ENCODE measurements at regions not wholly inside any gene's neighbourhood (a gene's known extent, or its start where the extent isn't known, plus 50 kb on each side); places are given as distances from the start of the nearest gene placed in this dataset.
A peak's percentile ranks its signal among the peaks of the same experiment; 100 is the strongest.

DNA sequence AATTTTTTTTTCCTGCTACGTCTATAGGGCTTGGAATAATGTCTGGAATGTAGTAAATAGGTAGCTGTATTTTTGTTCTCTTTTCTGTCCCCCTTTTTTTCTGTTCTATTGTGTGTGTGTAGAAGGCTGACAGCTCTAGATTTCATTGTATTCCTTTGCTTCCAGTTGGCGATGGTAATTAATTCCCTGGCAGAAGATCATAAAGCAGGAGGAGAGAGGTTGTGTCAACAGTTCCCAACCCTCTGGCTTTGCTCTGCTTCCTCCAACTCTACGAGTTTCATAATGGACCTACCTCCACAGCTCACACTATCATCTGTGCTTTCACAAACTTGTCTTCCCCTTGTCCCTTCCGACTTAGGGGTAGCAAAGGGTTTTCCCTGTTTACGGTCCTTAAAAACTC is 117.9 kb upstream of the CDH18 start:
- no peak for DNase-seq

- DNase-seq: no peak
These were observed 114.3 kb upstream of the CDH18 start for GRCh38 chr5:20102293-20102692.

DNA sequence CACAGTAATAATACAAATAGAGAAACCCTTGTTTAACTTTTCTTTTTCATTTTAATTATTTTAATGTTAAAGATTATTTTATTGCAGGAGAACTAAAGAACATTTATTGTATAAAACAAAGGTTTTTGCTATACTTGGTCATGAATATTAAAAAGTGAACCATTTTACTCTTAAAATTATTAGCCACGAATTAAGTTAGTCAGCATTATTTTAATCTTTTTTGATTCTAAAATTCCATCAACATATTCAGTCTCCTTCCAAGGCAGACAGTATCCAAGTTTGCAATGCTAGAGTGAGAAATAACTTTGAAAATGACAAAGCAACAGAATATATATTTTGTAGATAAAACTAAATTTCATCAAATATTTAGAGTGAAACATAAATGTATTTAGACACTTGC is 110.7 kb upstream of the CDH18 start:
- DNase-seq: no peak

GRCh38 chr5:20088361-20088760 is 100.4 kb upstream of the CDH18 start:
- DNase-seq: no peak

DNA sequence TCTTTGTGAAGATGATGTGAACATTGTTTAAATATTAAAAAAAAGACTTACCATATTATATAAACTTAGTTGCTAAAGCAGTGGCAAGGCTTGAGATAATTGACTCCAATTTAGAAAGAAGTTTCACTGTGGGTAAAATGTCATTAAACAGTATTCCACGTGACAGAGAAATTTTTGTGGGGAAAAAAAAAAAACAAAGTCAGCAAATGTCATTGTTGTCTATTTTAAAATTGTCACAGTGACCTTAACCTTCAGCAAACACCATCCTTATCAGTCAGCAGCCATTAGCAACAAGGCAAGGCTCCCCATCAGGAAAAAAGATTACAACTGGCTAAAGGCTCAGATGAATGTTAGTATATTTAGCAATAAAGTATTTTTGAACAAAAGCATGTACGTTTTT is 99.3 kb upstream of the CDH18 start:
- DNase-seq: no peak

- DNase-seq: no peak
These were observed 89.2 kb upstream of the CDH18 start for GRCh38 chr5:20077186-20077585.

DNA sequence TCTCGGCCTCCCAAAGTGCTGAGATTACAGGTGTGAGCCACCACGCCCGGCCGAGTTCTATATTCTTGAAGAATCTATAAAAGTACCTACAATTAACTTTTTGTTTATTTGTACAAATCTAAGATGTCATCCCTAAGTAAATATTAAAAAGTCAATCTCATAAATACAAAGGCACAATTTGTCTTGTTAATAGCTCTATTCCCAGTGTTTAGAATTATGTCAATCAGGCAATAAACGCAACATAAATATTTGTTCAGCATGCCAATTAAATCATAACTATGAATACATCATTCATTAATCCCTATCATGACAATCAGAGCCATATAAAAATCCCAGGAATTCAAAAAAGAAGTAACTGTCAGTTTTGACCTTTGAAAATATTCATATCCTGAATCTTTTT is 68.9 kb upstream of the CDH18 start:
- DNase-seq: no peak

DNA sequence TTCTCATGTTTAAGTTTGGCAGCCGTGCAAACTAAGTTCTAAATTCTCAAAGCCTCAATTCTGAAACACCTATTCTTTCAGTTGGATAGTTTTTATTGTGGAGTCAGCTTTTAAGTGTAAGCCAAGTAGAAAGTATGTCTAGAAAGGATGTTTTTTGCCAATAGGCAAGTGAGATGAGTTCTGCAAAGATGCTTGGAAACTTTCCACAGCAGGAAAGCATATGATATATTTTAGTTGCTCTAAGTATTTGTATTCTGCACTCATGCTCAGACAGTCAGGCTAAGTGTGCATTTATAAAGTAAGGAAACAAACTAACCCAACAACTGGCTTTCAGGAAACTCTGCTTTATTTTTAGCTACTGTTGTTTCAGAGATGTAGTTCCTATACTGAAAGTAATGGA is 67.3 kb upstream of the CDH18 start:
- no peak for DNase-seq

- DNase-seq: no peak
These were observed 62.3 kb upstream of the CDH18 start for GRCh38 chr5:20050262-20050661.

DNA sequence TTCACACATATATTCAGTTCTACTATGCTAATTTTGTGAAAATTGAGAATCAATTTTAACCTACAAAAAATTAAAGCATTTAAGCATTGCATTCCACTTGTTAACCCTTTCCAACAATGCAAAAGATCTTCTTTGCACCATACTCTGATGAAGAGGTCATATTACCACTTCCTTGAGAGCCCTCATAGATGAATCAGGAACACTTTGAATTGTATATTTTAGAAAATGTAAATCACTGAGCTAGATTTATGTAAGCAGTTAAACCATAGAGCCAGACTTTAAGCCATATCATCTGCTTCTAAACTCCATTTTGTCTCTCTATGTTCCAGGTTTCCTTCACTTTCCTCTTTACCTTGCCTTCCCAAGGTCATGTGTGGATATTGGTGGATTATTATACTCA is 56.5 kb upstream of the CDH18 start:
- no peak for DNase-seq

- DNase-seq: no peak
These were observed 53.6 kb upstream of the CDH18 start for GRCh38 chr5:20041326-20042274.

DNA sequence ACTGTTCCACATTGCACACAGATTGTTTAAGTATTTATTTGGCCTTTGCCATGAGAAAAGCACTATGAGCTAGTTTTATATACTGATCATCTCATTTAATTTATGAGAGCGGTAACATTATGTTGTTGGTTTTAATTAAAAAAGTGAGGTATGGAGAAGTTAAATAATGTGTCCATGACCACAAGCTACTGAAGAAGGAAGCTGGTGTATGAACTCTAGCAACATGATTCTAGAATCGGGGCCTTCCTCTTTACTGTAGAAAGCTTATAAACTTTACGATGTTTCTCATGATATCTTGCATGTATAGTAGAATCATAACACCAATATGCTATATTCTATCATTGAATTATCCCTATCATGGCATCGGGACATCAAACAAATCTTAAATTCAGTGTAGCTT is 52.9 kb upstream of the CDH18 start:
- DNase-seq: peak; percentile 5
